ENCODE measurements at regions not wholly inside any gene's neighbourhood (a gene's known extent, or its start where the extent isn't known, plus 50 kb on each side); places are given as distances from the start of the nearest gene placed in this dataset.

DNA sequence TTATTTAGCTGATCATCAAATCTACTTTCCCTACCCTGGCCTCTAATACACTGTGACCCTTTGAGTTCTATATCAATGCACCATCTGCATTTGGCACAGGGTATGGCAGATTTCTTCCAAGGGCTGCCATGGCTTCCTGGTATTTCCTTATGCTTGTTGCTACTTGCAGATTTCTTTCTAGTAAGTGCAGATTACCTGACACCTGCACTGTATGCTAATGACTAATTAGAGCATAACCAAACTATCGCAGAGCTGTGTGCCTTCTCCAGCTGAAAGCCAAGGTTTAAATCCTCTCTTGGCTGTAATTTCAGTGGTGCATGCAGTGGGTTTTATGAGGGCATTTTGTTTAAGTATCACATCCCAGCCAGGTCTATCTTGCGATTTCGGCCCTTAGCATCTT is 293.7 kb downstream of the KIF4B start:
- TF ChIP-seq POLR2A (IDR thresholded peaks at IDR 0.05), result no peak
- TF ChIP-seq, protein P1, sequence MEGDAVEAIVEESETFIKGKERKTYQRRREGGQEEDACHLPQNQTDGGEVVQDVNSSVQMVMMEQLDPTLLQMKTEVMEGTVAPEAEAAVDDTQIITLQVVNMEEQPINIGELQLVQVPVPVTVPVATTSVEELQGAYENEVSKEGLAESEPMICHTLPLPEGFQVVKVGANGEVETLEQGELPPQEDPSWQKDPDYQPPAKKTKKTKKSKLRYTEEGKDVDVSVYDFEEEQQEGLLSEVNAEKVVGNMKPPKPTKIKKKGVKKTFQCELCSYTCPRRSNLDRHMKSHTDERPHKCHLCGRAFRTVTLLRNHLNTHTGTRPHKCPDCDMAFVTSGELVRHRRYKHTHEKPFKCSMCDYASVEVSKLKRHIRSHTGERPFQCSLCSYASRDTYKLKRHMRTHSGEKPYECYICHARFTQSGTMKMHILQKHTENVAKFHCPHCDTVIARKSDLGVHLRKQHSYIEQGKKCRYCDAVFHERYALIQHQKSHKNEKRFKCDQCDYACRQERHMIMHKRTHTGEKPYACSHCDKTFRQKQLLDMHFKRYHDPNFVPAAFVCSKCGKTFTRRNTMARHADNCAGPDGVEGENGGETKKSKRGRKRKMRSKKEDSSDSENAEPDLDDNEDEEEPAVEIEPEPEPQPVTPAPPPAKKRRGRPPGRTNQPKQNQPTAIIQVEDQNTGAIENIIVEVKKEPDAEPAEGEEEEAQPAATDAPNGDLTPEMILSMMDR (IDR thresholded peaks at IDR 0.05), result no peak
